GM20000 (cell line): ENCODE measurements at regions not wholly inside any gene's neighbourhood (a gene's known extent, or its start where the extent isn't known, plus 50 kb on each side); places are given as distances from the start of the nearest gene placed in this dataset.

Experiments used
- DNase-seq: peaks from one replicate; pipeline ENCODE4 v3.0.0; 2012; ENCODE audit warnings: low spot score
- CTCF ChIP-seq: IDR thresholded peaks from 2 replicates; pipeline ENCODE4 v1.5.1; 2012; ENCODE audit warnings: mild to moderate bottlenecking, control low read depth; ENCODE audit errors: extremely low read depth, missing control alignments

DNA sequence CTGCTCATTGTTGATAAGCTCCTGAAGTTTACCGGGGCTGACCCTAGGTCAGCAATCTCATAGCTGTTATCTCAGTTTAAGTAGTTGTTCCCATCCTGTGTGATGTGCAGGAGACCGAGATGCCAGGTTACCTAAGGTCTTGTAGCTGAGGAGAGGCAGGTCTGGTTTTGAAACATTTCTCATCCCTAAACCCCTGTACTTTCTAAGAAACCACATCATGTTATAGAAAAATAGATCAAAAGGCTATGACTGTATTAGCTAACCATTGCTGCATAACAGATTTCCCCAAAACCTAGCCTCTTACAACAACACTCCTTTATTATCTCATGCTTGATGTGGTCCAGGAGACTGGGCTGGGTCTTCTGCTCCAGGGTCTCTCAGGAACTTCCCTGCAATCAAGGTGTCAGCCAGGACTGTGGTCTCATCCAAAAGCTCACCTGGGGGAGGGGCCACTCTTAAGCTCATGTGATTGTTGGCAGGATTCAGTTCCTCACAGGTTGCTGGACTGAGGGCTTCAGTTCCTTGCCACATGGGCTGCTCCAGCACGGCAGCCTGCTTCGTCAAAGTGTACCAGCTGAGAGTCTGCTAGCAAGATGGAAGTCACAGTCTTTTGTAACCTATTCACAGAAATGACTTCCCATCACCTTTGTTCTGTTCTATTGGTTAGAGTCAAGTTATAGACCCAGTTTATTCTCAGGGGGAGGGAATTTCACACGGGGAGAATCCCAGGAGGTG, 60.9 kb upstream of the CLCN4 start:
- no peak for DNase-seq
- no peak for TF ChIP-seq CTCF

GRCh38 chrX:10098270-10098713, 58.5 kb upstream of the CLCN4 start:
- DNase-seq = peak; percentile 57
- no peak for TF ChIP-seq CTCF

DNA sequence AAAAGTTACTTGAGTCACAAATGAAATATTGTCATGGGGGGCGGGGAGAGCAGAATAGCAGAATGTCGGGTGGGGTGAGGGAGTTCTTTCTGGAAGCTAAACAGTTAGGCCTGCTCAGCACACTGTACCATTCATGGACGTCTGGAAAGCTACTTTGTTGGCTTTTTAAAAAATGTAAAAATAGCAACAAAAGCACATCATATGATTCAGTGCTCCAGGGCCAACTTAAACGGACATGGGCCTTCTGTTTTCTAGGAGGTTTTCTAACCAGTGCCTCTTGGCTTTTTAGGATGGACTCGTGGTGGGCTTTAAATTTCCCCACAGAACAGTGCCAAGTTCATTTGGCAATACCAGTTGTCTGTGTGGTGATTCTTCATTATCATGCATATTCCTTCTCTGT, 57.4 kb upstream of the CLCN4 start:
- TF ChIP-seq CTCF = no peak
- DNase-seq = no peak

DNA sequence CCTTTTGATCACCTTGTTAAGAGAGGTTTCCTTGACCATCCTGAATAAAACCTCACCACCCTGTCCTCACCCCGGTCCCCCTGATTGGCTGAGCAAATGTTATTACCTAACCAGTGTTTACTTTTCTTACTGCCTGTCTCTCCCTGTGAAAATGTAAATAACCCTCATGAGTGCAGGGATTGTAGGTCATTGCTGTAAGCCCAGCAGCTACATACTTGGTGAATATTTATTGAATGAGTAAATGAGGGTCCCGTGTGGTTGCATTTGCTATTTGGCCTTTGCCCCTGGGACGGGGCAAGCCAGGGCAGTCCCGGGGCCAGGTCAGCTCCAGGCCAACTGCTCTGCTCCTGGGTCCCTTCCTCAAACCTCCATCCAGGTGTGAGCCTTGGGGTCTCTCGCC, 55.5 kb upstream of the CLCN4 start:
- no peak for DNase-seq
- no peak for TF ChIP-seq CTCF

DNA sequence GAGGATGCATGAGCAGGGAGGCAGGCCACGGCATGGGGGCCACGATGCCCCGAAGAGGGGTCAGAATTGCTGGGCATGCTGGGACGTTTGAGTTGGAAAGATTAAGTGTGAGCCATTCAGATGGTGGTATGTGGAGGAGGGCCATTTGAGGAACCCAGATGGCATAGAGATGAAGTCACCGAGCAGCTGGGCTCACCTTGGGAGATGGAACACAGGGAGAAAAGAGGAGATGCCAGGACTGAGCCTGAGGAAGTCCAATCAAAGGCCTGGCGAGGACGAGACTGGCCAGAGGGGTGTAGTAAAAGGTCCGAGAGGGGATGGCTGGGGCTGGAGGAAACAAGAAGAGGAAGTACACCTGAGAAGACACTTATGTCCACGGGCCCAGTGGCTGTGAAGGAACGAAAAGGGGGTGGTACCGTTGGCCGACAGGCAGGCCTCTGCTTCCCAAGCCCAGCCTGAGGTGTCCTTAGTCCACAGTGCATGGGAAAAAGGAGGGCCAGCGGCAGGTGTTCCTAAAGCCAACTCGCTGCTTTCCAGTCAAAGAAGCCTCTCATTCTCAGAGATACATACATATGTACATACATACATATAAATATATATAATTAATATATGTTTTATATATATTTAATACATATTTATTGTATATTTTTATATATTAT, 54.6 kb upstream of the CLCN4 start:
- DNase-seq = no peak
- TF ChIP-seq CTCF = no peak

- DNase-seq = no peak
- TF ChIP-seq CTCF = no peak
These were observed 53.8 kb upstream of the CLCN4 start for GRCh38 chrX:10103023-10103422.

DNA sequence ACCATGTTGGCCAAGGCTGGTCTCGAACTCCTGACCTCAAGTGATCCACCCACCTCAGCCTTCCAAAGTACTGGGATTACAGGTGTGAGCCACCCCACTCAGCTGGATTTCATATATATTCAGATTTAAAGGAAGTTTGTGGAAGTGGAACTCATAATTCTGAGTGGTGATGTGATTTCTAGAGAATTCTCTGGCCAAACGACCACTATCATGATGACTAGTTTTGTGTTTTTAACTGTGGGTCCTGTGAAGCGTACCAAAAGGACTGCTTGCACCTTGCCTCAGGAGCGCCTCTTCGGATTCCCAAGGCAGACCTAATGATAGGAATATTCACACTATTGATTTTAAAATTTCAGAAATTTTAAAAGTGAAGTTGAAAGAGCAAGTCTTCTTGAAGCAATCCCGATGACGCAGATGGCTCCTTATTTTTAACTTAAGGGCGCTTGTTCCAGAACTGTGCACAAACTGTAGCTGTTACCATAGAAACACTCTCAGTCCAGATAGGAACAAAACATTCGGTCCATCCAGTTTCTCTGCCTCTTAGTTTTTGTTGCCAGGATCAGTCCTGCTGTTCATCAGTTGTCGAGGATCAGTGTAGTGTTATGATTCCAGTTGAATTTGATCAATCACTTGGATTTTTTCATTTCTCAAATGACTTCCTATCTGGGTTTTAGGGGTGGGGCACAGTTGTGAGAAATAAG, 51.7 kb upstream of the CLCN4 start:
- no peak for TF ChIP-seq CTCF
- no peak for DNase-seq
